HG03565 (cell line): ENCODE measurements at regions not wholly inside any gene's neighbourhood (a gene's known extent, or its start where the extent isn't known, plus 50 kb on each side); places are given as distances from the start of the nearest gene placed in this dataset.

Source experiments
- ATAC-seq: cut with Tn5 transposase; IDR thresholded peaks from one replicate; pipeline ENCODE4 v1.9.1; 2021; ENCODE audit warnings: mild to moderate bottlenecking, moderate library complexity; ENCODE audit not compliant: unreplicated experiment

DNA sequence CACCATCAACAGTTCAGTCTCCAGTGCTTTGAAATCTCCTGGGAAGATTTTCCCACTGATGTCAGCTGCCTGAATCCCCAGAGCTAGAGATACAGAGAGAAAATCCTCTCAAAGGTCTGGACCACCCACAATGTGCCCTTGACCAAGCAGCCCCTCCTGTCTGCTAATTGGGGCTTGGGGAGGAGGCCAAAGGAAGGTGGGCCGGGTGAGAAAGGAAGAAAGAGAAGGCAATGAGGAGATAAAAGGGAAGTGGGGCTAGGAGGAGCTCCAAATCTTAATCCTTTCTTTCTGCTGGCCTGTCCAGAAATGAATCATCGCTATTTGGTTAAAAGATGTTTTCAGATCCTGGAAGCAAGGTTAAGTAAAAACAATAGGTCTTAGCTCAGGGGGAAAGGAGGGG, 322.9 kb downstream of the BCL11B start:
- ATAC-seq: no peak

DNA sequence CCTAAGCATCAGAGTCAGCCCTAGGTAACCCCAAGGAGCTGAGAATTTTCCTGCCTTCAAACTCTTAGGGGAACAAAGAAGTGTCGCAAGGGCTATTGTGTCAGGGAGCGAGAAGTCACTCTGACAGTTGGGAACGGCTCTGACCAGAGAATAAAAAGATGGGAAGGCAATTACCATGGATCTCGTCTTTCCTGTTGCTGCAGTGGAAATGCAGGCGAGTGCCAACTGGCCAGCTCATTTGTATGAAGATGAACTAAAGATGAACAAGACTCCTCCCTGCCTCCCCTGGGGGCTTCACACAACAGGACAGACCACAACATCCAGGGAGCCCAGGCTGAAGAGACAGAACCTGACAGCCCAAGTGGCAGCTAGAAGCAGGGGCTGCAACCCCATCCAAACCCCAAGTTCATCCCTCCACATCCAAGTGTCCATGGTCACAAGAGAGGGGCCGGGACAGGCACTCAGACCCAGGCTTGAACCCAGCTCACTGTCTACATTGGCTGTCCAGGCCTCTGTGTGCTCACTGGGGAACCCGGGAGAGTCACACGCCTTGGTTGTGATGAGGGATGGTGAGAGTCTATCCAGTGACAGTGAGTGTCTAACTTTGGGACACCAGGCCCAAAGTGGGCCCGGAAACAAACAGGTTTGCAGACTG, 322.4 kb downstream of the BCL11B start:
- ATAC-seq: no peak

- ATAC-seq: no peak
Observed at GRCh38 chr14:98950353-98950895, 321.6 kb downstream of the BCL11B start.

DNA sequence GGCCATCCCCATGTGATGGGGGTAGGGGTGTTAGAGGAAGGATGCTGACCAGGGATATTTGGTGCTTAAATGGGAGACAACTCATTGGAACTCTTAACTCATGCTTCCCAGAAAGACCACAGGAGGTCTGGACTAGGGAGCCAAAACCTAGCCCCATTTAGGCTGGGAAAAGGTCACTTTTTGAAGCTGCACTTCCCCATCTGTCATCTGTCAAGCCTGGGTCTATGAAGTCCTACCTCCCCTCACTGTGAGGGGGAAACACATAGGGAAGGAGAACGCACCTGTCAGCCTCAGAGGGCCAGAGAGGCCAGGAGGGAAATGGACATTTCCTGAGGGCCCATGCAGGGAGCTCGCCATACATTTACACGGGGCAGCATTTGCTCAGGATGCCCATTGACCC, 321.0 kb downstream of the BCL11B start:
- ATAC-seq: no peak

GRCh38 chr14:98951521-98952152, 320.4 kb downstream of the BCL11B start:
- no peak for ATAC-seq

GRCh38 chr14:98952593-98953350, 319.2 kb downstream of the BCL11B start:
- ATAC-seq: no peak

DNA sequence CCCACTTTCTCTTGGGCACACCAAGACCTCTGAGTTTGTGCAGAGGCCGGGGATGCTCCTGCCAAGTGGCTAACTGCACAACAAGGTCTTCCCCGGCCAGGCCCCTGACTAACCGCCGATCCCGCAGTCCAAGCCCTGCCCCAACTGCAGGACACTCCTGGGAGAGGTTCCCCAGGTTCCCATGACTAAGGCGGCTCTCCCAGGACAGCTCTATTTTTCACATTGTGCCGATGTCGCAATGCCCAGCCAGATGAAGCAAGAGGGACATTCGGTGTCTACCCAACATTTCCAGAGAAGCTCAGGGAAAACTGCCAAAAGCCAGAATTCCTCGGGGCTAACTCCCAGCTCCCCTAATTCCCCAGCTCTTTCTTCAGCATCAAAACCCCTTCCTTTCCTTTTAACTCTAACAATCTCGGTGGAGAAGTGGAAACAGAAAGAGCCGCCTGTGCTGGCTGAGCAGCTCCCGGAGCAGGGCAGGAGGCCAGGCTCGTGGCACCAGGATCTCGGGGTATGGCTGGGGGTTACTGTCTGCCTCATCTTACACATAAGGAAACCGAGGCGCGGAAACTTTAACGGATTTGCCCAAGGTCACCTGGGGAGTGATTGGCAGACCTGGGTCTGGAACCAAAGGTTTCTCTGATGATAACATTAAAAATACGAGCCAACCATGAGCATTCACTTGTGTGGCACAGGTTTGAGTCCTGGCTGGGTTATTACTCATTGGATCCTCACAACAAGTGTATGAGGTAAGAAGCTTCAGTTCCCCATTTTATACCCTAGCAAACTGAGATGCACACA, 318.2 kb downstream of the BCL11B start:
- ATAC-seq: no peak

- ATAC-seq: no peak
Observed at GRCh38 chr14:98954349-98955000, 317.5 kb downstream of the BCL11B start.

DNA sequence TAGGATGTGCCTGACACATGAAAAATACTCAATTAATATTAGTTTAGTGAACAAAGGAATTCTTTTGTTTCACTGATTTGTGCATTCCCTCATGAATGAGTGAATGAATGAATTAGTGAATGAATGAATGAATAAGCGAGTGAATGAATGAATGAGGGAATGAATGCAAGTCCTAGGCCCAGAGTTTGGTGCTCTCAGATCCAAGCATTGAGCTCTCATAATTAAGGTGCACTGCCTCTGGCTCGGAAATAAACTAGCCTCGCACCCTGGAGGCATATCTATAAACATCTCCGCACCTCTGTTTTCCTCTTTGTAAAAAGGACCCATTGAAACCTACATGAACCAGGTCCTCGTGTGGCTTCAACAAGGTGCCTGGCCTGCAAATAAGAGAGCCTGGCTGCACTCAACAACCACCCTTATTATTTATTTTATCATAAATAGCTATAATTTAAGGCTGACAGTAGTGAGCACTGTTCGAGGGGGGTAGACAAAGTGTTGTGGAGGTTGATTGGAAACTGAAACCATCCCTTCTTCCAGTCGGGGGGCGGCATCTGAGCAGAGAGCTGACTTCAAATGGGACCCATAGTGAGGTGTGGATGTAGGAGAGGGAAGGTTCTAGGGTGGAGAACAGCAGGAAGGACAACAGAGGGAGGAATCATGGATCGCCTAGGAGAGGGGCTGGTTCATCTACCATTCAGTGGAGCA, 316.8 kb downstream of the BCL11B start:
- ATAC-seq: no peak

DNA sequence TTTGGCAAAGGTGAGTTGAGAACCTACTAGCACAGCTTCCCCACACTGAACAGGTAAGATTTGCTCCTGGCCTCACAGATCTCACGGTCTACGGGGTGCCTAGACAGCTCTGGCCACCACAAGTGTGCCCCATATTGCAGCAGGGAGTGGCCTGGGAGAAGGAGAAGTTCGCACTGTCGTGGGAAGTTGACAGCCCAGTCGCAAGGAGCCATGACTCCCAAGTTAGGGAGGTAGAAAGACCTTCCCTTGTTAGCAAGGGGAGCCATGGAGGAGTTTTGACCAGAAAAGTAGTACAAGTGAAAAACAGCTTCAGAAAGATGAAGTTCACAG, 316.3 kb downstream of the BCL11B start:
- ATAC-seq: no peak

GRCh38 chr14:98956181-98956580, 315.8 kb downstream of the BCL11B start:
- no peak for ATAC-seq

GRCh38 chr14:98956661-98957060, 315.3 kb downstream of the BCL11B start:
- ATAC-seq: no peak

- ATAC-seq: no peak
Observed at GRCh38 chr14:98957211-98958047, 314.6 kb downstream of the BCL11B start.

DNA sequence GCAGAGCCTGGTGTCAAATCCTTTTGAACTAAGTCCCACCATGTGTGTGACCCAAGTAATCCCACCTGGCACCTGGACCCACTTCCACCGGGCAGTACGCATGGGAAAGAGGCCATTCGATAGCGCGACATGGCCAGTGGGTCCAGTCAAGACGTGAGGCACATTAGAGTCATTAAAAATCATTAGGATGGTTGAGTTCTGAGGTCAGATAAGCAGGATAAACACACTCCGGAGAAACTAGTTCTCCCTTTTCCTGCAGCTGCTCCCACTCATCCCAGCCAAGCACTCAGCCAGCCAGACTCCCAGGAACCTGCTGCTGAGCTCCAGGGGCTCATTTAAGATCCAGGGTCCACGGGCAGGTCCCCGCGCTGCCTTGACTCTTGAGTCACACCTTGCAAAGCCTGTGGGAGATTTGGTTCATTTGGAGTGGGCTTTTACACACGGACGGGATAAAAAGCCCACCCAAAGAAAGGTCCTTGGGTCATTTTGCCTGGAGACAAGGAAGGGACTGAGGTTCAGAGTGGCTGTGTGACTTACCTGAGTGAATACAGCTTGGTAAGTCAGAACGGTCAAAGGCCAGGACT, 313.9 kb downstream of the BCL11B start:
- ATAC-seq: no peak

DNA sequence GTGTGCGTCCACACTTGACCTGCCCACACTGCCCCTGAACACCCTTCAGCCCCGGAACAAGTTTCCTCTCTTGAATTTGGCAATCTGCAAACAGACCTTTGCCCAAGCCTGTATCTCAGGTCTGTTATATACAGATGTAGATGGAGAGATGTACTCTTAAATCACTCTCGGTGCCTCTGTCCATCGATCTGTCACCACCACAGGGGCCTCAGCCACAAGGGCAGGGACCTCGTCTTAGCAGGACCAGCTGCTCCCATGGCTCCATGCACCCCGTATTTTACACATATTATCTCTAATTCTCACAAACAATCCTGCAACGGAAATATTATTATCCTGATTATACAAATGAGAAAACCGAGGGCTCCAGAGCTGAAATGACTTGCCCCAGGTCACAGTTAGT, 313.4 kb downstream of the BCL11B start:
- no peak for ATAC-seq

GRCh38 chr14:98959410-98959809, 312.6 kb downstream of the BCL11B start:
- no peak for ATAC-seq

GRCh38 chr14:98959958-98960616, 311.9 kb downstream of the BCL11B start:
- no peak for ATAC-seq

DNA sequence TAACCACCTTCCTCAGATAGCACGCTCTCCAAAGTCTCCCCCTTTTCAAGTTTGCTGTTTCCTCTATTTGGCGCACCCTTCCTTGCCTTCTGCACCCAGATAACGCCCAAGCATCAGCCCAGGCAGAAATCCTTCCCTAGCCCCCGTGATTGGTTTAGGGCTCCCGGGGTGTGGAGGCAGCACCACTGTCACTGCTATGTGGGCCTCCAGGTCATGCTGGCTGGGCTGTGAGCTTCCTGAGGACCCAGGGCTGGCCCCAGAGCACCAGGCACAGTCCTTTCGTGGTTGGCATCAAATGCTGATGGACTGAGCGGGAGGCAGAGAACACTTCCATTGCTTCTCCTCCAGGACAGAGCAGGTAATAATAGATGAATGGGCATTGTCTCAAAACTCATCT, 311.4 kb downstream of the BCL11B start:
- no peak for ATAC-seq
